NCI-H82 (cell line): ENCODE measurements at regions not wholly inside any gene's neighbourhood (a gene's known extent, or its start where the extent isn't known, plus 50 kb on each side); places are given as distances from the start of the nearest gene placed in this dataset.

Source experiments
- DNase-seq: peaks from one replicate; lab custom pipeline; 2025; lab: John Stamatoyannopoulos, UW

DNA sequence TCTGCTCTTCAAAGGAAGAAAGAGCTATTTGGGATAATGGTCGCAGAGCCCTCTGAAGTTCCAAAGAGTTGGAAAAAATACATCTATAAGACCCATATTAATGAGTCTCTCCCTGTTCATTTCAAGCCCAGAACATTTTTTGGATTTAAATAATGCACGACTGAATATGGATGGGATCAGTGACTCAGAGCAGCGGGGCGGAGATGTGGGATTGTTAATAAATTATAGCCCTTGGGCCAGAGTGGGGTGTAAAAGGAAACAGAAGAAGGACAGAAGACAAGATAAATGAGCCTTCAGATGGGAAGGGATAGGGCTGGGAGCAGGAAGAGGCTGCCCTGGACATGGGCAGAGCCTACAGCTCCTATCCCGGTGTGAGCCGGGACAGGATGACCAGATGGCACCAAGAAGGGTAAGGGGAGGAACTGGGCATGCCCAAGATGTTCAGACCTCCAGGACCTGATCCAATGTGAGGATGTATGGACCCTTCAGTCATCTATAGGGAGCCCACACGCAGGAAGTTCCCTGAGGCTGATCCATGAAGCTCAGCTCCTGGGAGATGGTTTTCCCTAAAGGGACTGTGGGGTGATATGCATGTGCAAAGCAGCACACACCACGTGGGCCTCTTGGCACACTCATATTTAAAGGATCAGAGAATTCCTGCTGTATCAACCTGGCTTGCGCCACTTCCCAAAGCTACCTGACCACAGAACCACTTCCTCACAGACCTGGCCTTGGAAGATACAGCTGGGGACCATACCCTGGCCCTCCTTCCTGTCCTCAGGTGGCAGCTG lies 96.1 kb upstream of the PLXNA4 start:
- no peak for DNase-seq

DNA sequence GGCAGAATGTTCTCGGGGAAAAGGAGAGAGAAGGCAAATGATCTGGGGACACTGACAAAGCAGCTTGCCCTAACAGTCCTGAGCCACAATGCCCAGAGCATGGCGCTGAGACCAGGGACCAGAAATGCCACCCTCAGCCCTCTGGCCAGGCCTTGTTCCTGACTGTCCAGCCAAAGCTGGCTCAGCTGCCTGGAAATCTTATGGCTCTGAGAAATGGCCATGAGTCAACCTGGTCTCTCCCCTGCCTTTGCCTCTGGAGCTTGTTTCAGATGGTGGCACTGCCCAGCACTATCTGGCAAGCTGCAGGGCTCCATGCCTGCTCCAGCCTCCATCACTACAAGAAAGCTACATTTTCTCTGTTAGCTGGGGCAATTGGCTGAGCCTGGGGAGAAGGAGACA lies 90.5 kb upstream of the PLXNA4 start:
- no peak for DNase-seq

DNA sequence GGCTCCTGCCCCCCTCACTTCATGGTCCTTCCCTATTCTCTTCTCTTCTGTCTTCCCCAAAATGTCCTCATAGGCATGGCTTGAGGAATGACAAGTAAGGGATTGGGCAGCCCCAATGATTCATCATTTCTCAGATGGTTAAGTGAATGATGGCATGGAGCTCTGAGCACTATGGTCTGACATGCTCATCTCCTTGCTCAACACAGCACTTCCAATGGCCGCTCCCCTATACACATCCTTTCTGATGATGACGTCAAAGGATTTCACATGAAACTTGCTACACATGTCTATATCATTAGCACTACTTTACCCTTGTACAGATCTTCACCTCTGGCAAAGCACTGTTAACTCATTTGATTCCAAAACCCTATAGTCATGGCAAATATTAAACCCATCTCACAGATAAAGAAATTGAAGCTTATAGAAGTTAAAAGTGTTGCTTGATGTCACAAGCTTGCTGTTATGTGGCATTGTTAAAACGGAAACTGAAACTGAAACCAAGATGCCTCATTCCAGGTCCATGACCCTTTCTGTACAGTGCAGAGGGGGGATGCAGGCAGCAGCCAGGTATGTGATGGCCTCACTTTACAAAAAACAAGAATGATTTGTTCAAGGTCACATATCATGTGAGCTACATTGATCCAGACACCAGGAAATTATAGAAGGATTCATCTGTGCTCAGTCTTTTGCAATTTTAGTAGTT lies 90.0 kb upstream of the PLXNA4 start:
- no peak for DNase-seq

DNA sequence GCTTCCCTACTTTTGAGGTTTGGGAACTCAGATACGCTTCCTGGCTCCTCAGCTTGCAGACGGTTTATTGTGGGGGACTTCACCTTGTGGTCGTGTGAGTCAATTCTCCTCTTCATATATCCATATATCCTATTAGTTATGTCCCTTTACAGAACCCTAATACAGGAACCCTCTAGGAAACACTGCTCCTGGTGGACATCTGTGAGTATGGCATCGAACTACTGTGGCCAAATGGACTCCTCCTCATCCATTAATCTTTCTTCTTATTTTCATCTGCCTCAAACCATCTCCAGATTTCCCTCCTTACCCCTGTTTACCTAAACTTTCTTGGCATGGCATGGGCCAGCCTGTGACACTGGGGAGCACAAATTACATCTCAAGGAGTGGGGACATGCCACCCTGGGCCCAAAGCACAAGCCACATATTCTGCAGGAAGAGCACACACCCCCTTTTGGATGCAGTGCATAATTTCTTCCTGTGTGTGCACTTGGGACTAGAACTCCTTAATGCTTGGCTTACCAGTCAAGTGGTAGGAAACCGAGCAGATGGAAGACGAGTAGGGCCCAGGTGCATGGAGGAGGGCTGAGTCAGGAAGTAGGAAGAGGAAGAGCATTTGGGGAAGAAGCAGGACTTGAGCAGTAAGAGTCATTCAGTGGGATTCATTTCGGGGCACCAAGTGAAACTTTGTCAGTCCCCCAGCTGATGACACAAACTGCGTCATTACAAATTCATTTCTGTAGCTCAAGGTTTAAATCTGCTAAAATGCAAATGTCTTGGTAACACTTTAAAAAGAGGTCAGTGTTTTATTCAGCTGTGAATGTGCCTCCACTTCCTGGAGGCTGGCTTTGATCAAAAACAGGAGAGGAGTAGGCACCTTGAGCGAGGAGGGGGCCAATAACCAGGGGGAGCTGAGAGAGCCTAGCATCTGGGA lies 80.8 kb upstream of the PLXNA4 start:
- DNase-seq = peak; percentile 66

DNA sequence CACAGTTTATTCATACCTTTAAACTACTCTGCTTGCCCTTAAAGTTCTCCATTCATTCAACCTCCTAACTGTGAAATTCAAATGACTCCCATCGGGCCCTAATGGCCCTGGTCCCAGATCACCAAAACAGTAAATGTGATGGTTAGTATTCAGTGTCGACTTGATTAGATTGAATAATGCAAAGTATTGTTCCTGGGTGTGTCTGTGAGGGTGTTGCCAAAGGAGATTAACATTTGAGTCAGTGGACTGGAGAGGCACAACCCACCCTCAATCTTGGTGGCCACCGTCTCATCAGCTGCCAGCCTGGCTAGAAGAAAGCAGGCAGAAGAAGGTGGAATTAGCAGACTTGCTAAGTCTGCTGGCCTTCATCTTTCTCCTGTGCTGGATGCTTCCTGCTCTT lies 80.1 kb upstream of the PLXNA4 start:
- DNase-seq = no peak

DNA sequence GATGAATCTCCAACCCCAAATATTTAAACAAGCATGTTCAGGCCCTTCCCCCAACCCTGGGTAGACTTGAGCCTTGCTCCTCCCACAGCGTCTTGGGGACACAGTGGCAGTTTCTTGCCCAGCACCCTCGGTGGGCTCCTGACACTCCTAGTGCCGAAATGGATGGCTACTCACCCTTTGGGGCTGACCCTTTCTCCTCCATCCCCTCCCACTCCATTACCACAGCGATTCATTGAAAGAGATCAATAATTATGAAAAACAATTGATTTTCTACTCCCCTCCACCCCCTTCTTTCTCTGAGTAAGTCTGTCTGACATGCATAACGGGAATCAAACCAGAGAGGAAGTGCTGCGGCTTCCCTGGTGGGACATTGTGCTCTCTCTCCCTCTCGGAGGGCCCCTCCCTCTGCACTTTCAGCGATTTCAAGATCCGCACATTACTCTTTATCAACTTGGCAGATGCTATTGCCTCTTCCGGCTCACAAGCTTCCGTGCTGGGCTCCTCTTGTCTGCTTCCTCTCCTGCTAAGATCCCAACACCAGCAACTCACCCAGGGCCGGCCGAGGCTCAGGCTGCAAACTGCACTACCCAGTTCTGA lies 79.0 kb upstream of the PLXNA4 start:
- no peak for DNase-seq

DNA sequence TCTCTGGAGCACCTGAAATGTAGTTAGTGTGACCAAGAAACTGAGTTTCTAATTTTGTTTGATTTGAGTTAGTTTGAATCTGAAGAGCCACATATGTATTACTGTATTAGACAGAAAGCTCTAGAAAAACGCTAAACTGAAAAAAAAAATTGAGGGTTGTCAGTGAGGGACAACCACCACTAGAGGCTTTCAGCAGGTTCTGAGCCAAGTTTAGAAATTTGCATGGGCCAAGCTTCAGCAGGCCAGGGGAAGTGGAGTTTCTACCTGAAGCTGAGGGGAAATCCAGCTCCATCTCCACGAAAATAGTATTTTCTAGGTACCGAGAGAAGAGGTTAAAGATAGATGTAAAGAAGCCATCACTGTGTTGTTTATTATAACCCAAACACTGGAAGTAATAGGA lies 77.9 kb upstream of the PLXNA4 start:
- no peak for DNase-seq

DNA sequence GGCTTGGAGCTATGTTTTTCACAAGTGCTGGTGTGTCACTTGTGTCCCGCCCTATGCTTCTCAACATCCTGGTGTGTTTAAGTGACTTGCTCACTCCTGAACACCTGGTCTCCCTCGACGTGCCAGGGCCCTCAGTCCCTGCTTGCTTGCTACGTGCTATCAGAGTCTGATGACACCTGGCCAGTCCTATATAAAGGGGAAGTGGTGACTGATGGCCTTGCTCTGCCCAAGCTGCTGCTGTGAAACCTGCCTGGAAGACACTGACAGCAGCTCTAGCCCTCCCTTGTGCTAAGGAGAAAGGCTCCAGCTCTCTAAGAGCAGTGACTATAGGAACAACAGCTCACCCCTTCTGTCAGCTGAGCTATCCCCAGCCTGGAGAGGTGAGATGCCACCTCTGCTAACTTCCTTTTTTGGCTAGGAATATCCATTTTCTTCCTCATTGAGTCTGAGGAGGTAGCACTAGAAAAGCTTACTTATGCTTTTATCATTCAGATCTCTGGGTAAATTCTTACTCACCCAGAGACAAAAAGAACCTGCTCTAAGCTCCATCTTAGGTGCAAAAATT lies 77.2 kb upstream of the PLXNA4 start:
- no peak for DNase-seq

DNA sequence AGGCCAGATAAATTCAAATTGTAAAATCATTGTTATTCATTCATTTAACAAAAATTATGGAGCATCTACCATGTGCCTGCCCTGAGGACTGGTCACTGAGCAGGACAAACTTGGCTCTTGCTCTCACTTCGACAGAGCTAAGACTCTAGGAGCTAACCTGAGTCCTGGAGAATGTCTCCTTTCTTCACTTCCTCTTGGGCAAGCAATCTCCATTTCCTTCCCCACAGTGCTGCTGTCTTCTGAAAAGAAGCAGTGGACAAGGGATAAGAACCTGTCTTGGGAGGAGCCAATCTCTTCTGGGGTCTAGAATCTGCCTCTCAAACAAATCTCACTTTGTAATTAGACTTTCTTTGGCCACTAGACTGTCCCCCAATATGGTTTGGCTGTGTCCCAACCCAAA lies 76.2 kb upstream of the PLXNA4 start:
- DNase-seq = no peak

DNA sequence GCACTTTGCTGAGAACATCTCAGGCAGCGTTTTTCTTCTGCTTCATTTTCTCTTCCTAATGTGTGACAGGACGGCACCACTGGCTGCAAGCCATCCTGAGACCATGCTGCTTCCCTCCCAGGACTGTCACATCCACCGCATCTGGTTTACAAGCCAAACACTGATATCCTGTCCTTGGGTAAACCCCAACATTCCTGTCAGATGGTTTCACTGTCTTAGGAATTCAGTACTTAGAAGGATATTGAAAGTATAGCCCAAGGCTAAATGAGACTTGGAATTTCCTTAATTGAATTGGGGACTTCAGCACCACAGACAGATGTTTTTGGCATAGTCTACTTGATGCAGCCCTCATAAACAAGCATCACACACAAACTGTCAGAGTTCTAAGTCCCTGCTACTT lies 74.2 kb upstream of the PLXNA4 start:
- no peak for DNase-seq

DNA sequence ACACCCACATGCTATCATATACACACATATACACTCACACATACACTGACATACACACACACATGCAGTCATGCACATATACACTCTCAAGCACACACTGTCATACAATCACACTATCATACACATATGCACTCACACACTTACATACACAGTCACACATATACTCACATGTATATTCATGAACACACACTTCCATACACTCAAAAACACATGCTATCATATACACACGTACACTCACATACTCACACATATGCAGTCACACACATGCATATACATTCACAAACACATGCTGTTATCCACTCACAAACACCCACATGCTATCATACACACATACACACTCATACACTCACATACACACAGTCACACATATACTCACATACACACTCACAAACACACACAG lies 71.0 kb upstream of the PLXNA4 start:
- DNase-seq = no peak

DNA sequence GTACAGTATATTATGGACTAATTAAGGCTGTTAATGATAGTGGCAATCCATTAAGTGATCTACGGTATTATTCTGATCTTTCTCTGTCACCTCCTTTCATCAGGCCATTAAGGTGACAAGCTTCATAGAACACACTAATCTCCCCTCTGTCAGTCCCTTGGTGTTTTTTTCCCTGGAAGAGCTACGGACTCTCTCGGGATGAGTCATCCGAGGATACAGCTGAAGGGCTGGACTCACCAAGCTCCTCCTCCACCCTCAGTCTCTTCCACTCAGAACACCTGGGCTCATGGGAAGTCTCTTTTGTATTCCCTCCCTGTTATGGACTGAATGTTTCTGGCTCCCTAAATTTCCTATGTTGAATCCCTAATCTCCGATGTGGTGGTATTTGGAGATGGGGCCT lies 69.8 kb upstream of the PLXNA4 start:
- DNase-seq = peak; percentile 83

DNA sequence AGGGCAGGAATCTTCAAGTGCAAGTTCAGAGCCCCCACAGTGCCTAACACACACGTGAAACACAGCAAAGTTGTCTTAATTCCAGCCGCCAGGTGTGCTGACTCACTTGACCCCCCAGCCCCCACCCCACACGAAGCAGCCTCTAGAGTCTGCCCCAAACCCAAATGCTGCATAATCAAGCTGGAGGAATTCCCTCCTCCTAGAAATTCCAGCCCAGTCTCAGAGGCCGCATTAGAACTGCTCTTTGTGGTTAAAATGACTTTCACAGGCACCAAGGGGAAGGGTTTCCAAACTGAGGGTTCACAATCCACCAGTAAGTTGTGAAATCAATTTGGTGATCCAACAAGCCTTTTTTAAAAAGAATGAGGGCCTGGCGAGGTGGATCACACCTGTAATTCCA lies 67.0 kb upstream of the PLXNA4 start:
- no peak for DNase-seq

DNA sequence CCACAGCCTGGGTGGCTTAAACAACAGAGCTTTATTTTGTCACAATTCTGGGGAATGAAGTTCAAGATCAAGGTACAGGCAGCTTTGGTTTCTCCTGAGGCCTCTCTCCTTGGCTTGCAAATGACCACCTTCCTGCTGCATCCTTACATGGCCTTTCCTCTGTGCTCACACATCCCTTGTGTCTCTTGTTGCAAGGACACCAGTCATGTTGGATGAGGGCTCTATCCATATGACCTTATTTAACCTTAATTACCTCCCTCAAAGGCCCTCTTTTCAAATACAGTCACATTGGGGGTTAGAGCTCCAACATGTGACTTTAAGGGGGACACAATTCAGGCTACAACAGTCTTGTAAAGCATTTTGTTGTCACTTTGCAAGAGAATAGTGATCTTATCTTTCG lies 65.0 kb upstream of the PLXNA4 start:
- DNase-seq = no peak

DNA sequence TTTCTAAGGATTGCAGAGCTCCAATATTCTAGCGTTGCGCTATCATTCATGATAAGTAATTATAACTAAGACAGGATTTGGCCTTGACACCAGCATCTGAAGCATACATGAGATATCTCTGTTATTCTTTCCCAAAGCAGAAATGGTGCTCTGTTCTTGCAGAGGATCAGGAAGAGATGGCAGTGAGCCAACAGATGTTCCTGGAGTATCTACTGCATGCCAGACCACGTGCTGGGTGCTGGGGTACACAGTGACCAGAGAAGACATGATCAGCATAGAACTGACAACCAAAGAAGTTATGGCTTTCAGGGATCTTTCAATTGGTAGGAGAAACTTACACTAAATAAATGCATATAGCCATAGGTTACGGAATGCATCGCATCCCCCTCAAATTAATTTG lies 63.7 kb upstream of the PLXNA4 start:
- DNase-seq = no peak

DNA sequence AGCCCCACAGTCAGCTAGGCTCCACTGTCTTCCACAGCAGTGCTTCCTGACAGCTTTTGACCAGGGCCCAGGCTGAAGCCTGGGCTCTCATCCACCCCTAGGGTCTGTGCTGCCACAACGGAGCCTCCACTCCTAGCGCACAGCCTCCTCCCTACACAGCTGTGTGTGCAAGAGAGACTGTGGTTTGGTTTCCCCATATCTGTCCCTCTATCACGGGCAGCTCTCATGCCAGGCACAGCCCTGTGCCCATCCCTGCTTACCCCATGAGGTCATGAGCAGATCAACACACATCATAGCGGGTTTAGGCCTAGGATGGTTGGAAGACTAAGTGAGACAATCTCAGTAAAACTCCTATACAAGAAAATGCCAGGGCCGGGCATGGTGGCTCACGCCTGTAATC lies 61.7 kb upstream of the PLXNA4 start:
- no peak for DNase-seq

DNA sequence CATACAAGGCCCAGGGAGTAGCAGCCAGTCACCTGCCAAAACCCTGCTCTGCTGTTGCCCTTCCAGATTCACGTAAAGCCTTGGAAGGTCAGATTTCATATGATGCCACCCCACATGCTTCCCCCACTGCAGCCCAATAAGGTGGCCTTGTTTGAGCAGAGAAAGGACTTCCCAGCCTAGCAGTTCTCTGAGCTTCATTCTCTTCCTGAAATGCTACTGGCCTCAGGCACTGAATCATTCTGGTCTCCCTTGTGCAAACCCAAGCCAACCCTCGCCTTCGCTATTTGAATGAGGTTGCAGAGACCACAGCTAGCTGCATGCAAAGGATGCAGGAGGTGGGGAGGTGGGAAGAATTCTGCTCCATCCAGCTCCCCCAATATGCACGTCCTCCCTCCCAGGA lies 60.3 kb upstream of the PLXNA4 start:
- no peak for DNase-seq

DNA sequence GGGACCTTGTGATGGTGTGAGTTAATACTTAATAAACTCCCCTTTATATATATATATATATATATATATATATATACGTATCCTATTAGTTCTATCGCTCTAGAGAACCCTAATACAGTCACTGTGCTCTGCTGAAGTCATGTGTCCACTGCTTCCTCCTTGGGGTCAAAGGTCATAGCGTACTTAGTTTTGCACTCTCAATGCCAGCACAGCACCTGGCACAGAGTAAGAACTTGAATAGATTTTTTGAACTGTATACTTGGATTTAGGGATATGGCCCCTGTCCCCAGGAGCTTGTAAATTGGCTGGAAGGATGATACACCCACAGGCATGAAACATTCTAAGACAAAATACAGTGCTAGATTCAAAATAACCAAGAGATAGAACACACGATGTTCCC lies 58.9 kb upstream of the PLXNA4 start:
- no peak for DNase-seq

DNA sequence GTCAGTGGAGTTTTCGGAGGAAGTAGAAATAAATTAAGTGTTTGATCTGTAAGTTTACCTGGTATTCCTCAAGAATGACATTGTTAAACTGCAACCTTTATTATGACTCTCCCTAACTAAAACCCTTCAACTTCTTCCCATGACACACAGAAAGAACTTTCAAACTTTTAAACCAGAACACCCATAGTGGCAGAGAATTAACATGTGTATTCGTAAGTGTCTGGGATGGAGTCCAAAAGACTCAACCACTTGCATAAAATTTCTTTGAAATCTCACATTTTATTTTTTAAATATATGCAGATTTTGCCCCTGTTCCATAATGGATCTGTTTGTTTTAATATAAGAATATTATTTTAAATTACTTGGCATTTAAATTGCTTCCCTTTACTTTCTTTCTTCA lies 54.6 kb upstream of the PLXNA4 start:
- no peak for DNase-seq
